Endodermal cell (in vitro differentiated cells): ENCODE measurements at regions not wholly inside any gene's neighbourhood (a gene's known extent, or its start where the extent isn't known, plus 50 kb on each side); places are given as distances from the start of the nearest gene placed in this dataset.

ENCODE experiments used
- DNase-seq: peaks from one replicate; pipeline ENCODE4 v3.0.0-alpha.2; 2017
- H3K27ac ChIP-seq: 2 replicates; pipeline ENCODE4 v1.5.1; 2013; ENCODE audit warnings: mild to moderate bottlenecking, low read depth, low read length, moderate library complexity
- H3K27me3 ChIP-seq: 2 replicates; pipeline ENCODE4 v1.6.1; 2013; ENCODE audit warnings: mild to moderate bottlenecking, low read length, moderate library complexity; ENCODE audit not compliant: insufficient read depth, control insufficient read depth, poor library complexity, severe bottlenecking
- H3K36me3 ChIP-seq: 2 replicates; pipeline ENCODE4 v1.7.0; 2013; ENCODE audit warnings: mild to moderate bottlenecking, low read length, moderate library complexity; ENCODE audit not compliant: control insufficient read depth, insufficient read depth
- H3K4me1 ChIP-seq: one replicate; pipeline ENCODE4 v1.7.0; 2013; ENCODE audit warnings: low read length; ENCODE audit not compliant: control insufficient read depth, insufficient read depth
- H3K4me3 ChIP-seq: 2 replicates; pipeline ENCODE4 v1.5.1; 2013; ENCODE audit warnings: mild to moderate bottlenecking, low read length, moderate library complexity
- H3K9ac ChIP-seq: 2 replicates; pipeline ENCODE4 v1.6.1; 2013; ENCODE audit warnings: mild to moderate bottlenecking, low read length, moderate library complexity; ENCODE audit not compliant: poor library complexity, severe bottlenecking; ENCODE audit errors: extremely low read depth
- H3K9me3 ChIP-seq: 2 replicates; pipeline ENCODE4 v1.6.1; 2013; ENCODE audit warnings: mild to moderate bottlenecking, low read length, moderate library complexity; ENCODE audit not compliant: control insufficient read depth
- H3K27ac Mint-ChIP-seq: 2 replicates; pipeline ENCODE4 v1.8.0; 2020; ENCODE audit warnings: mixed read lengths
- H3K27me3 Mint-ChIP-seq: 2 replicates; pipeline ENCODE4 v1.8.0; 2021; ENCODE audit warnings: mild to moderate bottlenecking, mixed read lengths; ENCODE audit not compliant: insufficient read depth
- H3K36me3 Mint-ChIP-seq: 2 replicates; pipeline ENCODE4 v1.8.0; 2020; ENCODE audit warnings: low read depth, mixed read lengths
- H3K4me1 Mint-ChIP-seq: 2 replicates; pipeline ENCODE4 v1.8.0; 2020; ENCODE audit warnings: mixed read lengths
- H3K4me3 Mint-ChIP-seq: 2 replicates; pipeline ENCODE4 v1.8.0; 2020; ENCODE audit warnings: mild to moderate bottlenecking, moderate library complexity, mixed read lengths
- H3K9me3 Mint-ChIP-seq: 2 replicates; pipeline ENCODE4 v1.8.0; 2020; ENCODE audit warnings: mild to moderate bottlenecking, mixed read lengths
- CTCF ChIP-seq: fragments of 200-600 bp; sonication (generic); conservative IDR thresholded peaks from 2 replicates; pipeline ENCODE4 v1.5.0; 2021; ENCODE audit warnings: antibody characterized with exemption, mild to moderate bottlenecking
- WGBS, 2 experiments: methylation state at CpG; one replicate each; pipeline versions ENCODE4 v1.1.5 to v1.1.7; 2013; ENCODE audit warnings: missing lambda C conversion rate in 2 of 2, mixed read lengths in 1 of 2; ENCODE audit not compliant: insufficient coverage in 1 of 2, insufficient read length in 1 of 2; 5-methylcytosine and 5-hydroxymethylcytosine counted together

GRCh38 chr2:15797939-15798281, 142.4 kb upstream of the MYCN start:
- no peaks in the 10 kb centered on the region for H3K36me3 ChIP-seq
- no peak overlapping the region for H3K9ac ChIP-seq
- H3K27ac ChIP-seq, result no peak overlapping the region
- H3K4me3 ChIP-seq, result no peak overlapping the region
- WGBS, 2 experiments, result 84 to 88% methylated on average over 4 to 5 of the region's 5 CpGs
- no peaks in the 10 kb centered on the region for H3K27me3 ChIP-seq
- Mint-ChIP-seq H3K36me3 (no peaks in the 10 kb centered on the region), H3K27me3 (no peaks in the 10 kb centered on the region), H3K9me3 (no peaks in the 10 kb centered on the region), H3K4me1 (no peaks in the 10 kb centered on the region), H3K4me3 (no peak overlapping the region), H3K27ac (no peak overlapping the region)
- DNase-seq, result no peak
- no peak for TF ChIP-seq CTCF
- no peaks in the 10 kb centered on the region for H3K4me1 ChIP-seq
- H3K9me3 ChIP-seq, result no peaks in the 10 kb centered on the region

GRCh38 chr2:15798701-15799431, 141.5 kb upstream of the MYCN start:
- WGBS, 2 experiments, result 85 to 87% methylated on average over 3 to 5 of the region's 5 CpGs
- no peak overlapping the region for H3K9ac ChIP-seq
- H3K4me1 ChIP-seq, result no peaks in the 10 kb centered on the region
- H3K4me3 Mint-ChIP-seq, result no peak overlapping the region
- no peak overlapping the region for H3K27ac ChIP-seq
- H3K9me3 Mint-ChIP-seq, result no peaks in the 10 kb centered on the region
- no peaks in the 10 kb centered on the region for H3K36me3 Mint-ChIP-seq
- H3K9me3 ChIP-seq, result no peaks in the 10 kb centered on the region
- H3K27ac Mint-ChIP-seq, result no peak overlapping the region
- no peak overlapping the region for H3K4me3 ChIP-seq
- no peak for TF ChIP-seq CTCF
- no peak for DNase-seq
- no peaks in the 10 kb centered on the region for H3K27me3 ChIP-seq
- peaks cover 5% of the 10 kb centered on the region for H3K27me3 Mint-ChIP-seq
- H3K4me1 Mint-ChIP-seq, result no peaks in the 10 kb centered on the region
- no peaks in the 10 kb centered on the region for H3K36me3 ChIP-seq

- Histone ChIP-seq H3K9ac (no peak overlapping the region), H3K27me3 (no peaks in the 10 kb centered on the region), H3K36me3 (no peaks in the 10 kb centered on the region), H3K27ac (no peak overlapping the region), H3K9me3 (no peaks in the 10 kb centered on the region), H3K4me3 (no peak overlapping the region), H3K4me1 (no peaks in the 10 kb centered on the region)
- no peaks in the 10 kb centered on the region for H3K4me1 Mint-ChIP-seq
- H3K9me3 Mint-ChIP-seq, result no peaks in the 10 kb centered on the region
- H3K27ac Mint-ChIP-seq, result no peak overlapping the region
- H3K27me3 Mint-ChIP-seq, result peaks cover 7% of the 10 kb centered on the region
- H3K36me3 Mint-ChIP-seq, result no peaks in the 10 kb centered on the region
- no peak overlapping the region for H3K4me3 Mint-ChIP-seq
- DNase-seq, result no peak
- TF ChIP-seq CTCF, result no peak
- 92 to 100% methylated on average over 2 to 3 of the region's 3 CpGs for WGBS, 2 experiments
Observed at GRCh38 chr2:15799432-15799827, 140.9 kb upstream of the MYCN start.
